ENCODE measurements at regions not wholly inside any gene's neighbourhood (a gene's known extent, or its start where the extent isn't known, plus 50 kb on each side); places are given as distances from the start of the nearest gene placed in this dataset.

DNA sequence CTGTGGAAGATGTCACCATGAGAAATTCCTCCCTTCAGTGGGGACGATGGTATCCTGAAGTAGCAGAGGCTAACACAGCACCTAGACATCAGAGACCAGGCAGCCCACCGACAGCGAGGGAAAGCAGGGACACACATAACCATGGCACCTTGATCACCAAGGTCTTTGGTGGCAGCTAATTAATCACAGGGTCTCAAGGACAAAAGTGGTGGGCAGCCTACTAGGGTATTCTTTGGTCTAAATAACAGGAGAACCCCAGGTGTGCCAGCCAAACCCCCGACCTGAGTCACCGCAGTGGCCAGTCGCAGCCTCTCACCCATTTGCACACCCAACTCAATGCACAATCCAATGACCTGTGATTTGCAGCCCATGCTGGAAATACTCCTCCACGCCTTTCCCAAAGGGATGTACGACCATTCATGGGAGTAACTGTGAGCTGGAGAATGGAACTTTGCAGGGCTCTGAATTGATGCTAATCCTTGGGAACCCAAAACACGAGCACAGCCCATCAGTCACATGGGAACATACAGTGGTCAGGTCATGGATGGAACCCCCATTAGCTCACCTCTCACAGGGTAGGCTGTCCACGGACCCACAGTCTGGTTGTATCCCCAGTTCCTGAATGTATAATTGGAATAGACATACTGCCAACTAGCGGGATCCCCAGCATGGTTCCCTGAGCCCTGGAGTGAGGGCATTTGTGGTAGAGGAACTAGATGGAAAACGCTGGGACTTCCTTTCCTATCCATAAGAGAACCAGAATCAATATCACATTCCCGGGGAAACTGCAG lies 58.7 kb upstream of the C14orf180 start:
- TF ChIP-seq CTCF (optimal IDR thresholded peaks at IDR 0.05 in 1 of 3, IDR thresholded peaks at IDR 0.05 in 1 of 3, conservative IDR thresholded peaks at IDR 0.05 in 1 of 3; ENCODE audit: extremely low read depth in 1 of 3, insufficient read depth in 2 of 3, low read length in 3 of 3) = no peak
- no peak for TF ChIP-seq EZH2 (IDR thresholded peaks at IDR 0.05; ENCODE audit: low read length)
